Dedifferentiated amniotic fluid mesenchymal stem cell (primary cell): ENCODE measurements at regions not wholly inside any gene's neighbourhood (a gene's known extent, or its start where the extent isn't known, plus 50 kb on each side); places are given as distances from the start of the nearest gene placed in this dataset.

ENCODE experiments used
- DNase-seq: peaks from one replicate; pipeline ENCODE4 v3.0.0-alpha.2; 2016; ENCODE audit errors: extremely low spot score

DNA sequence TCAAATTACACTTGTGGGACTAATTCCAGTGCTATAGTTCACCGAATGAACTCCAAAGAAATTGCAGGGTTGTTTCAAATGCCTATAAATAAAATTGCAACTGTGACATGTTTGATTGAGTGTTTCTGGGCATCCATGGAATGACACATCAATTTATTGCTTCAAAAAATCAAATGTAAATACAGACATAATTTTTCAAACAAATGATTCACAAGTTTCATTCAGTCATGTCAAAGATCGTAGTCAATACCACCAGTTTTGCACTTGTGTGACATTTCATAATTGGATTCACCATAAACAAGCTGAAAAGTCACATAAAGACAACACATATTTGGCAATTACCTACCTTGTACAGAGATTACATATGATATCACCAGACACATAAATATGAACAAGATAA lies 350.8 kb downstream of the CDH2 start:
- no peak for DNase-seq

GRCh38 chr18:27825689-27826088 lies 351.2 kb downstream of the CDH2 start:
- DNase-seq: no peak

- DNase-seq: no peak
Measured at GRCh38 chr18:27824841-27825681, 351.9 kb downstream of the CDH2 start.

- no peak for DNase-seq
Measured at GRCh38 chr18:27824275-27824674, 352.7 kb downstream of the CDH2 start.

GRCh38 chr18:27823053-27823452 lies 353.9 kb downstream of the CDH2 start:
- no peak for DNase-seq

- no peak for DNase-seq
Measured at GRCh38 chr18:27808683-27809082, 368.2 kb downstream of the CDH2 start.

DNA sequence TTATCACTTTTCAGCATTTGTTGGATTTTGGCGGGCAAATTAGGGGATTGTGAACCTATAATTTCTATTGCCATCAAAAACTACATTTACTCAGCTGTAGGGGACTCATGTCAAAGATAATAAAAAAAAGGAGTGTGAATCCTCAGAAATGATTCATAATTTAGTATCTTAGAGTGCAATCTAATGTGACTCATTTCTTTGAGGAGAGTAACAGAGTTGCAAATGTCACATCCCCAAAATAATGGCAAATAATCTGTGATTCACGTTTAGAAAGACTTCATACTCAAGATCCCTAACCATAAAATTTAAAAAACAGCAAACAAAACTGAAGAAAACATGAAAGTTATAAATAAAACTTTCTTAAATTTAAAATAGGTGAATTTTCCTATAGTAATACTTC lies 373.0 kb downstream of the CDH2 start:
- no peak for DNase-seq

GRCh38 chr18:27797484-27797883 lies 379.4 kb downstream of the CDH2 start:
- no peak for DNase-seq

GRCh38 chr18:27794181-27794926 lies 382.6 kb downstream of the CDH2 start:
- DNase-seq: no peak

DNA sequence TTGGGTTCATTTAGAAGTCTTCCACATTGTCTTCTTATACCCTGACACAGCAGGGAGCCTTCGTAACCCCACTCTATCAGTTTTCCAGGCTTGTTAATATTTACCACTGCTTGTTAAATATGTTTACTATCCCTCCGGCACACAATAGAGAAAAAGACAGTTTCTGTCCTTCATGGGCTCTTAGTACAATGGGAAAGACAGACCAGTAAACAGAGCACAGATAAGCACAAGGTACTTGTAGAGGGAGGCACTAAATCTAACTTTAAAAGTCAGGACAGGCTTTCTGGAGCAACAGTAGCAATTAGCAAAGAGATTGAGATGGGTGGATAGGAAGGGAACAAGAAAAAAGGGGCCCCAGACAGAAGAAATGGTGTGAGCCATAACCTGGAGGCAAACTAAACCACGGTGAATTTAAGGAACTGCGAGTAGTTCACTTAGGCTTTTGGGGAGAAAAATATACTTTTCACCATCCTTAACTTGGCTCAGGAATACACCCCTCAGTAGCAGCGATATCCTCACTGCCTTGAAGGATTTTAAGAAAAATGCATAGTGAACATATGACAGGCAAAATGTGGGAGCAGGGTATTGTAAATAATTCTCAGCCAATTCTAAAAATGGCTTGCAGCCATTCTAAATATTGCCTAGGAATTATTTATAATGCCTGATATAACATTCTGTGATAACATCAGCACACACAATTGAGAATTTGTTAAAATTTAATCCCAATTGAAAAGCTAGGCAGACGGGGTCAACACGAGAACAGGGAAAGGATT lies 383.7 kb downstream of the CDH2 start:
- DNase-seq: no peak

DNA sequence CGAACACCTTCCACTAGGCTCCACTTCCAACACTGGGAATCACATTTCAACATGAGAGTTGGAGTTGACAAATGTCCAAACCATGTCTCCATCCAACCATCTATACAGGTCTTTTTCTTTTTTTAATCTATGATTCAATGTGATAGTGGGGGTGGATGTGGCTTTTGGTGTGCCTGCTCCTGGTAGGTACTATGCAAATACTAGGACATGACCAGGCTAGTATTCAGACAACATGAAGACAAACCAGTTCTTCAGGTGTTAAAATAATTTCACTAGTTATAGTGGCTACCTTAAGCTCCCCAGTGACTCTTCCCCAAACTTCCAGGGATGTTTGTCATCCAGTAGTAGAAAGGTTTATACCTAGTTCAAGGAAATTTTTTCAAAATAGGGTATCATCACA lies 387.5 kb downstream of the CDH2 start:
- DNase-seq: no peak

DNA sequence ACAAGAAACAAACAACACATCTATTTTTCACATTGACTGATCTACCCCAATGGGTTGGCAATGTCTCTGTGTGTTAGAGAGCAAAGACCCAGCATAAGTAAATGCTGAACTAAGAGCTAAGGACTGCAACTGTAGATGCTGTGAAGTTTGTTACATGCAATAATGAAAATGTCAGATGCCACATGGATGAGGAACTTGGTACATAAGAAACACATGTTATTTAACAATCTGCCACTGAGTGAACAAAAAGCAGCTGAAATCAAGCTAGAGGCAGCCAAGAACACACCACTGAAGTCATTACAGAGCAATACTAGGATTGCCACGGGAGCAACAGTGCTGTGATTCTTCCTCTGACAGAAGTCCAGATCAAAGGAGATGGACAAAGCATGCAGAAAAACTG lies 389.4 kb downstream of the CDH2 start:
- DNase-seq: no peak

- DNase-seq: no peak
Measured at GRCh38 chr18:27785815-27786471, 391.0 kb downstream of the CDH2 start.

GRCh38 chr18:27780061-27780745 lies 396.7 kb downstream of the CDH2 start:
- DNase-seq: no peak

- no peak for DNase-seq
Measured at GRCh38 chr18:27778925-27779324, 398.0 kb downstream of the CDH2 start.

GRCh38 chr18:27778441-27778840 lies 398.5 kb downstream of the CDH2 start:
- no peak for DNase-seq

DNA sequence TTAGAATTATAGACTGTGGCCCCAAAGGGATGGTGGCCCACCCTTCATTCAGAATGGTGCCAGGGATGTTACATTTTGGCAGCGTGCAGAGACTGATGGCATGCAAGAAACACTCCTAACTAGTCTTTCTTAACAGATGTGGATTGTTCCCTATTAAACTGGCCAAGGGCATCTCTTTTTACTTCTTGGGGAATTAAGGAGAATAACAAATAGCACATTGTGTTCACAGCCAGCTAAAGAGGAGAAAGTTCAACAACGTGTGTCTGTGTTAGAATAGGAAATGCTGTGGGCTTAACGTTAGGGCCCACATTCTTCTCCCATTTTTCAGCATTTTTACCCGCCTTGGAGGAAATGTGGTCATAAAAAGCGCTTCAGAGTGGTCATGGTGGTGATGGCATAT lies 404.8 kb downstream of the CDH2 start:
- no peak for DNase-seq

- DNase-seq: no peak
Measured at GRCh38 chr18:27771571-27771970, 405.4 kb downstream of the CDH2 start.

DNA sequence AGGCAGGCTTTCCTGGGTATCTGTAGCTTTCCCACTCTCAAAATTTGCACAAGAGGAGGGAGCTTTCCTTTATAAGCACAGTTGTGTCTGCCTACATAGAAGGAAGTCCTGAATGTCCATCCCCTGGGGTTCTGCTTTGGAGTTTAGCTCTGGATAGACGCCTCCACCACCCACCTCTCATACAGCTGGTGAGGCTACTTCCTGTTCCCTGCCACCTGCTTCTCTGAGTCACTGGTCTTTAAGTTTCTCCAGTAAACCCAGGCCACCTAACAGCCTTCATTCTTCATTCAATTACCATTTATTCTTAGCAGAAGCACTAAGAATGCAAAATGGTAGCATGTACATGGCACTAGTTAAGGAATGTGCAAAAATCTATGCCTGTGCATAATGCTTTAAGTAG lies 407.8 kb downstream of the CDH2 start:
- DNase-seq: no peak

DNA sequence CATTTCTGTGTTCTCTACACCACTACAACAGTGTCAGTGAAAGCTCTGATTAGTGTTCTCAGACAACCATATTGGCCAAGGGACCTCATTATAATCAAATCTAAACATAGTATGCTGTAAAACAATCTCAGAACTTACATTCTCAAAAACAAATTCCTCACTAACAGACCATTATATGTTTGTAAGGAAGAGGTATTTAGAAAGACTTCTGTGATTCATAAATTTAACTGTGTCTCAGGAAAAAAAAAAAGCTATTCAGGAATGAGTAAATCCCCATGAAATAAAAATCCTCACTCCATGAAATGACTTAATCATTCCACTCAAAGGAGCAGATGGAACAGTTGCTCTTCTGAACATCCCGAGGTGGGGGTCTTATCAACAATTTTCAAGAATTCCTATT lies 413.0 kb downstream of the CDH2 start:
- no peak for DNase-seq

GRCh38 chr18:27763341-27763740 lies 413.6 kb downstream of the CDH2 start:
- DNase-seq: no peak
